GM12873 (cell line): ENCODE measurements at regions not wholly inside any gene's neighbourhood (a gene's known extent, or its start where the extent isn't known, plus 50 kb on each side); places are given as distances from the start of the nearest gene placed in this dataset.

ENCODE experiments used
- TF ChIP-seq, protein P1 (sequence below): IDR thresholded peaks from 2 replicates; pipeline ENCODE4 v1.5.1; 2012; ENCODE audit warnings: low read depth, mild to moderate bottlenecking, moderate library complexity, low read length, control low read depth; ENCODE audit not compliant: insufficient read depth; ENCODE audit errors: missing control alignments

DNA sequence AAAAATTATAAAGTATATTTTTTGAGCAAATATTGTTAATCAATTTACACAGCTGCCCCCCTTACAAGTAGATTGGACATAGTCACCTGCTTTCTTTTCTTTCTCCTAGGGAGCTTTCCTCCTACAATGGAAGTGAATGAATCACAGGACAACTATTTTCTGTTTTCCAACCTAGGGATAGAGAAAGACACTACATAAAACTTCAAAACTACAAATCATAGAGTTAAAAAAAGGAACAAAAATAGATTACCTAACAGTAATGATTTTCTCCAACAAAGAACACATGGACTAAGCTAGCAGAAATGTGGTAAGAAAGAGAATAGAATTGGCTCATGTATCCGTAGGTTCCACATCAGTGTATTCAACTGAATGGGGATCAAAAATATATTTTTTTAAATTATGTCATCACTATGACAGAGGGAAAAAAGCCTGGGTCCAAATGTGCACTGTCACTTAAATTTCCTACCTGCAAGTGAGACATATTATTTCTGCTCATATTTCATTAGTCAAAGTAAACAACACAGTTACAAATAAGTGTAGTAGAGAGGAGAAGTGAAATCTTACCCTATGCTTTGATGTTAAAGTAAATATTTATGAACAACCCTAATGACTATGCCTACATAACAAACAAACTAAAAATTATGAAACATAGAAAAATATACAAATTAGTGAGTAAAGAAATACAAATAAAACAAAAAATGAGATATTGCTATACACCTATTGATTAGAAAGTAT, 756.7 kb downstream of the SOCS6 start:
- TF ChIP-seq, protein P1, sequence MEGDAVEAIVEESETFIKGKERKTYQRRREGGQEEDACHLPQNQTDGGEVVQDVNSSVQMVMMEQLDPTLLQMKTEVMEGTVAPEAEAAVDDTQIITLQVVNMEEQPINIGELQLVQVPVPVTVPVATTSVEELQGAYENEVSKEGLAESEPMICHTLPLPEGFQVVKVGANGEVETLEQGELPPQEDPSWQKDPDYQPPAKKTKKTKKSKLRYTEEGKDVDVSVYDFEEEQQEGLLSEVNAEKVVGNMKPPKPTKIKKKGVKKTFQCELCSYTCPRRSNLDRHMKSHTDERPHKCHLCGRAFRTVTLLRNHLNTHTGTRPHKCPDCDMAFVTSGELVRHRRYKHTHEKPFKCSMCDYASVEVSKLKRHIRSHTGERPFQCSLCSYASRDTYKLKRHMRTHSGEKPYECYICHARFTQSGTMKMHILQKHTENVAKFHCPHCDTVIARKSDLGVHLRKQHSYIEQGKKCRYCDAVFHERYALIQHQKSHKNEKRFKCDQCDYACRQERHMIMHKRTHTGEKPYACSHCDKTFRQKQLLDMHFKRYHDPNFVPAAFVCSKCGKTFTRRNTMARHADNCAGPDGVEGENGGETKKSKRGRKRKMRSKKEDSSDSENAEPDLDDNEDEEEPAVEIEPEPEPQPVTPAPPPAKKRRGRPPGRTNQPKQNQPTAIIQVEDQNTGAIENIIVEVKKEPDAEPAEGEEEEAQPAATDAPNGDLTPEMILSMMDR: no peak

DNA sequence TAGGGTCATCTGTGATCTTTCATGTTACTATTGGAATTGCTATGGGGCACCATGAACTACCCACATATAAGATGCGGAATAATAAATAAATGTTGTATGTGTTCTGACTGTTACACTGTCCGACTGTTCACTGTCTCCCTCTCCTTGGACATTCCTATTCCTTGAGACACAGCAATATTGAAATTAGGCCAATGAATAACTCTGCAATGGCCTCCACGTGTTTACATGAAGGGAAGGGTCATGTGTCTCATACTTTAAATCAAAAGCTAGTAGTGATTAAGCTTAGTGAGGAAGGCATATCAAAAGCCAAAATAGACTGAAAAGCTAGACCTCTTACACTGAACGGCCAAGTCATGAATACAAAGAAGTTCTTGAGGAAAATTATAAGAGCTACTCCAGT, 751.3 kb downstream of the SOCS6 start:
- TF ChIP-seq, protein P1: no peak

DNA sequence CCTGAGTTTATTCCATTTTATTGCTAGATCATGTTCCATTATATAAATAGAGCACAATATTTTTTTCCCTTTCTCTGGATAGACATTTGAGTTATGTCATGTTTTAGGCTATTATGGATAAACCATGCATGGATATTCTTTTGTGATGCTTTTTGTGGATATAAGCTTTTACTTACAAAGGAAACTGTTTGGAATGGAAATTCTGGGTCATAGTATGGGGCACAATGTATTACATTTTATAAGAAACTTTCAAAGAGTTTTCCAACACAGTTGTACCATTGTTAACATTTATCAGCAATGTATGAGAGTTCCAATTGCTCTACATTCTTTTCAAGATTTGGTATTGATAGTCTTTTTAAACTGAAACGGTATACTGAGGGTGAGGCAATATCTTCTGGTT, 749.4 kb downstream of the SOCS6 start:
- TF ChIP-seq, protein P1: no peak

DNA sequence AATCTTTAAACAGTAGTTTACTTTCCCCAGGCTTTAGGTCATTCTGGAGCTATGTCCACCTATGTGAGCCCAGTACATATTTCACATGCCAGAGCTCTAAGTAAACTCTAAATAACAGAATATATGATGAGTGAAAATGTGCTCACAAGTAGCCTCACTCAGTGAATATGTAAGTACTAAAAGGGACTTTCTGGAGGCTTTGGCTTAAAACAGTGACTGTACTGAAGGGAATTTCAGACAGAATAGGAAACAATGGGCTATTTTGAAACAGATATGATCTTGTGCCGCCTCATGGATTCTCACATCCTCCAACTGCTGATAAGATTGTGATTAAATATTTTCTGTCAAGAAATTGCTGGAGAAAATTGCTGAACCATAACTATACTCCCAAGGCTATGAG, 747.9 kb downstream of the SOCS6 start:
- TF ChIP-seq, protein P1: no peak

DNA sequence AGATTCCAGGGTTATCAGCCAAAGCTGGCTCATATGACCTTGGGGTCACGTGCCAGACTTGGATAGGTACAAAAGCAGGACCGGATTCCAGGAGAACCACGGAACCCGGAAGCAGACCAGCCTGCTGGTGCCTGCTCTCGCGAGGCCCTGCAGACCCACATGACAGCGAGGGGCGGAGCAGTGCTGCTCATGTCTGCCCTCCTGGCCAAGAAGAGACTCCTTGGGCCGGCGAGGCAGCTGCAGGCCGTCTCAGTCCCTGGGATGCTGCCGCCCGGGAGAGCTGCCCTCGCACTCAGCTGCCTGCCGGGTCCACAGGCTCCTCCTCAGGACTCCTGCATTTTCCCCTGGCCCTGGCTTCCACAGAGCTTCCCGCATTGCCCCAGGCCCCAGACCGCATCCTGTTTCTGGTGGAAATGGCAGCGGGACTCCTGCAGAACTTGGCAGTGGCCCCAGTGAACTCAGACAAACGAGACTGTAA, 739.5 kb downstream of the SOCS6 start:
- TF ChIP-seq, protein P1: no peak

DNA sequence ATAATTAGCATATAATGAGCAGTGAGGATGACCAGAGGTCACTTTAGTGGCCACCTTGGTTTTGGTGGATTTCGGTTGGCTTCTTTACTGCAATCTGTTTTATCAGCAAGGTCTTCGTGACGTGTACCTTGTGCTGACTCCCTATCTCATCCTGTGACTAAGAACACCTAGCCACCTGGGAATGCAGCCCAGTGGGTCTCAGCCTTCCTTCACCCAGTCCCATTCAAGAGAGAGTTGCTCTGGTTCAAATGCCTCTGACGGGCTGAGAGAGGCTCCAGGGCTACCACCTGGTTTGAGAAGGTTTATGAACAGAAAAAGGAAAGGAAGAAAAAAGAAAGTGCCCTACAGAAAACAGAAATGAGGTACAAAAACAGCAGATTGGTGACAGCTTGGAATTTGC, 738.7 kb downstream of the SOCS6 start:
- TF ChIP-seq, protein P1: no peak

DNA sequence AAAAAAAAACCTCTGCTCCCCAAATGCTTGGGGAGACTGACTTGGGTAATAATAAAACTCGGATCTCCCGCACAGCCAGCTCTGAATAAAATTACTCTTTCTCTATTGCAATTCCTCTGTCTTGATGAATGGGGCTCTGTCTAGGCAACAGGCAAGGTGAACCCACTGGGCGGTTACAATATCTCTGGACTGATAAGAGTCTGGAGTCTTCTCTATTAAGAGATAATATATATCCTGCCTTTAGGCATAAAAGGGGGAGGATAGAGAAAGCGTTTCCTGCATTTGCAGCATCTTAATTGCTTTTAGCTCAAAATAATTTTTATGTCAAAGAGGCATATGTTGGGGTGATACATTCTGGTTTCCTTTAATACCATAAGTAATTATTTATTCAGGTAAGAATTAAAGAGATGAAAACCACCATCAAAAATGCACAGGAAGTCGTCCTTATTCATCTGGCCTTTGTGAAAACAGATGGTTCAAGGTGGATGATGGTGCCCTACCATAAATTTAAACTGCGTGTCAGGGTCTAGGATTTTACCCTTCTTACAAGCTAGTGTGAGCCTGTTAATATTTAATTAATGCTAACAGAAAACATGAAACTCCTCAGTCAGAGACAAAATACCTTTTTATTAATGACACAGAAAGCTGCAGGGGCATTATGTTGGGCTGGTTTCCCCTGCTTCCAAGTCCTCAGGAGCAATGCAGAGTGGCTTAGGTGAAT, 736.8 kb downstream of the SOCS6 start:
- TF ChIP-seq, protein P1: no peak
